DOHH2 (cell line): ENCODE measurements at regions not wholly inside any gene's neighbourhood (a gene's known extent, or its start where the extent isn't known, plus 50 kb on each side); places are given as distances from the start of the nearest gene placed in this dataset.

ENCODE experiments used
- H3F3A ChIP-seq: fragments of 200-600 bp; sonication (generic), shearing (Covaris generic); 2 replicates; pipeline ENCODE4 v1.6.0; 2016; ENCODE audit warnings: antibody characterized with exemption, mild to moderate bottlenecking; ENCODE audit not compliant: control insufficient read depth, insufficient read depth
- H3K27ac ChIP-seq: fragments of 200-600 bp; sonication (generic); 2 replicates; pipeline ENCODE4 v1.5.1; 2014; ENCODE audit warnings: low read depth, mild to moderate bottlenecking, low read length, moderate library complexity
- H3K27me3 ChIP-seq: fragments of 200-600 bp; sonication (generic); 2 replicates; pipeline ENCODE4 v1.6.1; 2014; ENCODE audit warnings: mild to moderate bottlenecking, low read length, mixed read lengths; ENCODE audit not compliant: control insufficient read depth
- H3K36me3 ChIP-seq: fragments of 200-600 bp; sonication (generic); 2 replicates; pipeline ENCODE4 v1.6.1; 2014; ENCODE audit warnings: mild to moderate bottlenecking, low read length, moderate library complexity, mixed read lengths; ENCODE audit not compliant: control insufficient read depth
- H3K4me1 ChIP-seq: fragments of 200-600 bp; sonication (generic); 2 replicates; pipeline ENCODE4 v1.6.1; 2014; ENCODE audit warnings: mild to moderate bottlenecking, low read length, mixed read lengths; ENCODE audit not compliant: control insufficient read depth
- H3K4me2 ChIP-seq: fragments of 200-600 bp; sonication (generic); 2 replicates; pipeline ENCODE4 v1.6.0; 2014; ENCODE audit warnings: mild to moderate bottlenecking, low read length, moderate library complexity
- H3K4me3 ChIP-seq: fragments of 200-600 bp; sonication (generic); 2 replicates; pipeline ENCODE4 v1.5.1; 2014; ENCODE audit warnings: mild to moderate bottlenecking, low read length, mixed read lengths
- H3K79me2 ChIP-seq: fragments of 200-600 bp; sonication (generic); 2 replicates; pipeline ENCODE4 v1.6.1; 2014; ENCODE audit warnings: mild to moderate bottlenecking, low read length, mixed read lengths; ENCODE audit not compliant: control insufficient read depth
- H3K9me2 ChIP-seq: fragments of 200-600 bp; sonication (generic); replicated peaks from 2 replicates; pipeline ENCODE4 v1.6.1; 2014; ENCODE audit warnings: mild to moderate bottlenecking, low read length, mixed read lengths; ENCODE audit not compliant: control insufficient read depth
- H3K9me3 ChIP-seq: fragments of 200-600 bp; sonication (generic); 2 replicates; pipeline ENCODE4 v1.6.1; 2014; ENCODE audit warnings: antibody characterized with exemption, low read length, mixed read lengths; ENCODE audit not compliant: control insufficient read depth, insufficient read depth
- H4K20me1 ChIP-seq: fragments of 200-600 bp; sonication (generic); 2 replicates; pipeline ENCODE4 v1.6.0; 2014; ENCODE audit warnings: low read depth, mild to moderate bottlenecking, antibody characterized with exemption, low read length, moderate library complexity; ENCODE audit not compliant: control insufficient read depth, insufficient read depth
- CTCF ChIP-seq: fragments of 200-600 bp; sonication (generic); IDR thresholded peaks from one replicate; pipeline ENCODE4 v1.5.1; 2014; ENCODE audit warnings: antibody characterized with exemption, mild to moderate bottlenecking, low read depth, low read length; ENCODE audit not compliant: poor library complexity, severe bottlenecking
- EZH2phosphoT487 ChIP-seq: fragments of 200-600 bp; sonication (generic); IDR thresholded peaks from 2 replicates; pipeline ENCODE4 v1.6.1; 2017; ENCODE audit warnings: borderline replicate concordance, mild to moderate bottlenecking, antibody characterized with exemption, low read length, moderate library complexity, mixed read lengths

DNA sequence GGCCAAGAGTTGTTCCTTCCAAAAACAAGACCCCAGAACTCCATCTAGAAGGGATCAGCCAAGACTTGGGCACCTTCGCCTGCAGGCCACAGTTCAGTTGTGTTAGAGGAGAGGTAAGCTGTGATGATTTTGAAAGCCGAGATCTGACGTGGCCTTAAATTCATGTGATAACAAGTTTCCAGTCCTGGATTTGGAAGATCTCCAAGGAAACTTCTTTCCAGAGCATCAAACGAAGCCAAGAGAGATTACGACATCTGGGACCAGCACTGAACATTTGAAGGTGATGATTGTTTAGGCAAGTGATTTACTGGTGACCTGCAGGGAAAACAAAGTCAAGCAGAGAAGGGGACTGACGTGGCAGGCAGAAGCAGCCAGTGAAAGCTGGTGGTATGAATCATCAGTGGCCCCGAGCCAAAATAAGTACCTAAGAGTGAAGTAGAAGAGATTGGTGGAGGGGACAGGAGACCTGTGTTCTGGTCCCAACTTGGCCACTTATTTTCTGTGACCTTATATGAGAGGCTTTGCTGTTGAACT, 339.0 kb upstream of the PROK2 start:
- Histone ChIP-seq H3K4me1 (peaks cover 11% of the 10 kb centered on the region), H3K4me3 (no peak overlapping the region), H3K4me2 (no peak overlapping the region), H3K36me3 (no peaks in the 10 kb centered on the region), H3K27ac (no peak overlapping the region), H4K20me1 (no peaks in the 10 kb centered on the region), H3K9me3 (no peaks in the 10 kb centered on the region), H3K79me2 (no peaks in the 10 kb centered on the region), H3K27me3 (no peaks in the 10 kb centered on the region), H3F3A (no peaks in the 10 kb centered on the region), H3K9me2 (no peaks in the 10 kb centered on the region)
- TF ChIP-seq CTCF: no peak
- no peak for TF ChIP-seq EZH2phosphoT487

GRCh38 chr3:72120806-72121778, 336.1 kb upstream of the PROK2 start:
- Histone ChIP-seq H3K4me1 (0 out of 2 replicates have a peak, but pooled peaks cover 4% of the 10 kb centered on the region), H3K4me3 (no peak overlapping the region), H3F3A (no peaks in the 10 kb centered on the region), H3K9me2 (no peaks in the 10 kb centered on the region), H3K27ac (no peak overlapping the region), H3K79me2 (no peaks in the 10 kb centered on the region), H3K4me2 (no peak overlapping the region), H3K27me3 (no peaks in the 10 kb centered on the region), H4K20me1 (no peaks in the 10 kb centered on the region), H3K36me3 (no peaks in the 10 kb centered on the region), H3K9me3 (no peaks in the 10 kb centered on the region)
- no peak for TF ChIP-seq CTCF
- no peak for TF ChIP-seq EZH2phosphoT487

- no peak for TF ChIP-seq CTCF
- no peak for TF ChIP-seq EZH2phosphoT487
- H3K27me3 ChIP-seq: no peaks in the 10 kb centered on the region
- H3K9me2 ChIP-seq: no peaks in the 10 kb centered on the region
These were observed 335.1 kb upstream of the PROK2 start for GRCh38 chr3:72120039-72120438.

More at GRCh38 chr3:72120039-72120438, 335.1 kb upstream of the PROK2 start:
- H3K9me3 ChIP-seq: no peaks in the 10 kb centered on the region
- 0 out of 2 replicates have a peak, but pooled peaks cover 4% of the 10 kb centered on the region for H3K4me1 ChIP-seq
- no peak overlapping the region for H3K27ac ChIP-seq
- H3F3A ChIP-seq: no peaks in the 10 kb centered on the region
- no peak overlapping the region for H3K4me2 ChIP-seq
- H4K20me1 ChIP-seq: no peaks in the 10 kb centered on the region
- H3K36me3 ChIP-seq: no peaks in the 10 kb centered on the region
- H3K79me2 ChIP-seq: no peaks in the 10 kb centered on the region
- no peak overlapping the region for H3K4me3 ChIP-seq
